H7 (cell line): ENCODE measurements at regions not wholly inside any gene's neighbourhood (a gene's known extent, or its start where the extent isn't known, plus 50 kb on each side); places are given as distances from the start of the nearest gene placed in this dataset.

Experiments used
- DNase-seq: peaks from one replicate; pipeline ENCODE4 v3.0.0; 2012
- H3K27me3 ChIP-seq: 2 replicates; pipeline ENCODE4 v1.6.0; 2011; ENCODE audit warnings: mild to moderate bottlenecking, low read length; ENCODE audit not compliant: control insufficient read depth, insufficient read depth
- H3K36me3 ChIP-seq: replicated peaks from 2 replicates; pipeline ENCODE4 v1.5.1; 2011; ENCODE audit warnings: low read length; ENCODE audit not compliant: control insufficient read depth, insufficient read depth
- H3K4me3 ChIP-seq: 2 replicates; pipeline ENCODE4 v1.5.1; 2011; ENCODE audit warnings: low read depth, mild to moderate bottlenecking, control low read depth, low read length, moderate library complexity; ENCODE audit not compliant: insufficient read depth

GRCh38 chr7:95718577-95719410, 53.6 kb upstream of the DYNC1I1 start:
- H3K36me3 ChIP-seq, result no peaks in the 10 kb centered on the region
- no peaks in the 10 kb centered on the region for H3K27me3 ChIP-seq
- DNase-seq, result no peak

DNA sequence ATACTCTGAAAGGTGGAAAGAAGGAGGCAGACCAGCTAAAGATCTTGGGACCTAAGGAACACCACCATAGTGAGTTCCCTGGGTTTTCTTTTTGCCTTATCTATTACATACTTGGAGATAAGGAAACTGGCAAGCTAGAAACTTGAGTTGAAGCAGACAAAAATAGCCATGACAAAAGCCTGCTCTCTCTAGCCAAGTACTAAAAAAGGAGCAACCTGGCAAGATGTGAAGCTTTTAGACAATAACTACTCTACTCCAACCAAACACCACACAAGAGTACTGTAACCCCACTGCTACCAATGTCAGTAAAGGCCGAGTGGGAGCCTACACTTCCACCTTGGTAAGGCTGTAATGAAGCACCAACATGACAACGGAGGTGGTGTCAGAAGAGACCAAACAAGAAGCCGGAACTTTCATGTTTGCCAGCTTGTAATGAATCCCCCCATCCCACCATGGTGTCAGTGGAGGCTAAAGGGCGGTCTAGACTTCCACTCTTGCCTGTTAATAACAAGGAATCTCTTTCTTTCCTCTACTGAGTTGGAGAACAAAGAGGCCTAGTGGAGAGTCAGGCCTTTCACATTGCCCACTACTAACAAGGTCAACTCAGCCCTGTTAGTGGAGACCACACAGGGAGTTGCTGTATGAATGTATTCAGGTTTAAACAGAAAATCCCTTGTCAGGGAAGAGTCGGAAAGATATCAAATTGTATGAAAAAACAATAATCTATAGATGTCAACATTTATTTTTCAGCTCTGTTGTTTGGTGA, 55.8 kb upstream of the DYNC1I1 start:
- no peaks in the 10 kb centered on the region for H3K36me3 ChIP-seq
- DNase-seq, result no peak
- no peak overlapping the region for H3K4me3 ChIP-seq
- H3K27me3 ChIP-seq, result no peaks in the 10 kb centered on the region

More at GRCh38 chr7:95718577-95719410, 53.6 kb upstream of the DYNC1I1 start:
- no peak overlapping the region for H3K4me3 ChIP-seq

DNA sequence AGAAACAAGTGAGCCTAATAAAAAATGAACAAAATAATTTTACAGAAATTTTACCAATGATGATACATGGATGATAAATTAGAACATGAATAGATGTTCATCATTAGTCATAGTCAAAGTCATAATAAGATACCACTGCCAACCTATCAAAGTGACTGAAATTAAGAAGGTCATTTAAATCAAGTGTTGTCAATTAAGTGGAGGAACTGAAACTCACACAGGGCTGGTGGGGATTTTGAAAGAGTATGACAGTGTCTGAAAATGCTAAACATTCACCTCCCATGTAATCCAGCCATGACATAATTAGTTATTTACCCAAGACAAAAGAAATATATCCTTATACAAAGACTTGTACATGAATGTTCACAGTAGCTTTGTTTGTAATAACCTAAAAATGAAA, 57.1 kb upstream of the DYNC1I1 start:
- no peaks in the 10 kb centered on the region for H3K36me3 ChIP-seq
- H3K4me3 ChIP-seq, result no peak overlapping the region
- H3K27me3 ChIP-seq, result no peaks in the 10 kb centered on the region
- no peak for DNase-seq

GRCh38 chr7:95710711-95711110, 61.6 kb upstream of the DYNC1I1 start:
- DNase-seq, result no peak
- Histone ChIP-seq H3K36me3 (no peaks in the 10 kb centered on the region), H3K4me3 (no peak overlapping the region), H3K27me3 (no peaks in the 10 kb centered on the region)

DNA sequence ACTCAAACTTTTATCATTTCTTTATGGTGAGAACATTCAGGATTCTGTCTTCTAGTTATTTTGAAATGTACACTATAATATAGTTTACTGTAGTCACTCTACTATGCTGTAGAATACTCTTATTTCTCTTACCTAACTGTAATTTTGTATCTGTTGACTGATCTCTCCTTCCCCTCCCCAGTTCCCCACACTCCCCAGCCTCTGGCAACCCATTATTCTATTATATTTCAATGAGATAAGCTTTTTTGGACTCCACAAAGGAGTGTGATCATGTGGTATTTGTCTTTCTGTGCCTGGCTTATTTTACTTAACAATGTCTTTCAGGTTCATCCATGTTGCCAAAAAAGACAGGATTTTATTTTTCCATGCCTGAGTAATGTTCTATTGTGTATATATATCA, 71.4 kb upstream of the DYNC1I1 start:
- no peak for DNase-seq

DNA sequence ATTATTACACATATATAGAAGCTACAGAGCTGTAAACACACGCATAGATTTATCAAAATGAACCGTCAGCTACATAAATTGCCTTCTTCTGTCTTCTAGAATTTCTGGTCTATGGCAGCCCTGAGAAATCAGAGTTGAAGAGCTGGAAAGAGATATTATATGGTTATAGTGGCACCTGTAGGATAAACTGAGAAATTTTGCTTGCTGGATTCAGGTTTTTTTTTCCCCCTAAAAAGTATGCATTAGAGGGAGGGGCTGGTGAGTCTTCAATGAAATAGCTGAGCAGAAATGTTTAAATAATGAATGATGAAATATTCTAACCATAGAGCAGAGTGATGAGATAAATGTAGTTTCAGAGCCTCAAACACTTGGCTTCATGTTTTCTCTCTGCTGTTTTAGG, 78.0 kb upstream of the DYNC1I1 start:
- Histone ChIP-seq H3K4me3 (no peak overlapping the region), H3K36me3 (no peaks in the 10 kb centered on the region), H3K27me3 (no peaks in the 10 kb centered on the region)
- DNase-seq, result no peak

More for the DNA sequence above, 71.4 kb upstream of the DYNC1I1 start:
- H3K4me3 ChIP-seq, result no peak overlapping the region
- H3K27me3 ChIP-seq, result no peaks in the 10 kb centered on the region
- no peaks in the 10 kb centered on the region for H3K36me3 ChIP-seq

DNA sequence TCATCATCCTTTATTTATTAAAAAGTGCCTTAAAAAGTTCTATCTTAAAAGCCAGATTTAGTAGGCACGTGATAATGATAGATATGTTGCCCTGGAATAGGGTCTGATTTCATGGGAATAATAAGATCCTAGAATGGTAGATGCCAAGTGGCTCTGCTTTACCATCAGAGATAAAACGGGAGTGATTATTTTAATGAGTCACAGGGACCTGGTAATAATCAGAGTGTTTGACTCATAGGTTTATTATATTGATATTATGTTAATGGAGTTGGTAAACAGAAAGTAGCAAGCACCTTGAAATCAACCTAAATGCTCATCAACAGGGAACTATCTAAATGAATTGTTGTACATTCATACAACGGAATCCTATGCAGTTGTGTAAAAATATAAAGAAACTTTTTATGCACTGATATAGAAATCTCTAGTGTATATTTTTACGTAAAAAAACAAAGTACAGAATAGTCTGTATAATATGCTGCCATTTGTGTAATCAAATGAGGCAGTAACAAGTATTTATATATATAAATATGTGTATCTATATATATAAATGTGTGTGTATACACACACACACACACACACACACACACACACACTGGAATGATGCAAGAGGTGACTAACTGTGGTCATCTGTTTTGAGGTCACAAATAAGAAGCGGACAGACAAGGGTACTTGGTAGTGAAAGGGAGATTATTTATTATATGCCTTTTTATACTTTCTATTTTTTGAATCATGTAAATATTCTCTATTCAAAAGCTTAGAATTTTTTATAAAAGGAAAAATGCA, 78.6 kb upstream of the DYNC1I1 start:
- Histone ChIP-seq H3K4me3 (no peak overlapping the region), H3K36me3 (no peaks in the 10 kb centered on the region), H3K27me3 (no peaks in the 10 kb centered on the region)
- no peak for DNase-seq

DNA sequence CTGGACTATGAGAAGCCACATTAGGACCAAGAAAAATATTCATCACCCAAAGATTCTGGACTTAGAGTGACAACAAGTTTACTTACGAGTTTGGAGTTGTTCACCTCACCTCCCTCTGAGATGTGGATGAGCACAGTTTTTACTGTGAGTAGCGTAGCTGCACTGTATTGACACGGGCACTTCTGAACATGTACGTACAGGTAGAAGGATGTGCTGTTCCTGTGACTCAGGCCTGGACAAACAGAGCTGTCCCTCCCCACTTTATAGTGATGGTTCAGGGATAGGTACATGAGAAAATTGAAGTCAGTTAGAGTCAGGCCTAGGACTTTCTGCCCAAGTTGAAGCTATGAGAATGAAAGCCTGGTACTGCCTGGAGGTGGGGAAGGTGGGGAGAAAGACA, 80.9 kb upstream of the DYNC1I1 start:
- no peak for DNase-seq
- H3K4me3 ChIP-seq, result no peak overlapping the region
- no peaks in the 10 kb centered on the region for H3K27me3 ChIP-seq
- H3K36me3 ChIP-seq, result no peaks in the 10 kb centered on the region

DNA sequence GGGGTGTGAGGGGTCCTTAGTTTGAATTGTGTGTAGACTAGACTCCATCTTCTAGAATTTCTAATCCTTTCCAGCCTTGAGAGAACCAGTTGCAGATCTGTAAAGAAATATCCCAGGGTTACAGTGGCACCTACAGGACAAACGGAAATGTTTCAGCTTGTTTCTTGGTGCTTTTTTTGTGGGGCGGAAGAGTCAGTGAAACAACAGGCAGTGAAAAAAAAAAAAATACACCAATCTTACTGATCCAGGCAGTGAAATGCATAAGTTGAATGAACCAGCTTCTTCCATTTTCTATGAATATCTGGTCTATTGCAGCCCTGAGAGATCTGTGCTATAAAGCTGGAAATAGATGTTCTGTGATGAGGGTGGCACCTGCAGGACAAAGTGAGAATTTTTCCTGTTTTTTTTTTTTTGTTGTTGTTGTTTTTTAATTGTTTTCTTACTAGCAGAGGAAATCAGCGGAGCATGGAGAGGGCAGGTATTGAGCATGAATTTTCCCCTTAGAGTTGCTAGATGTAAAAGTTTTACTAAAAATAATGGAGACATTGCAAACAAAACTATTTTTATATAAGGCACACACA, 81.9 kb upstream of the DYNC1I1 start:
- Histone ChIP-seq H3K36me3 (no peaks in the 10 kb centered on the region), H3K27me3 (no peaks in the 10 kb centered on the region), H3K4me3 (no peak overlapping the region)
- no peak for DNase-seq

- Histone ChIP-seq H3K4me3 (no peak overlapping the region), H3K27me3 (no peaks in the 10 kb centered on the region), H3K36me3 (no peaks in the 10 kb centered on the region)
- no peak for DNase-seq
Measured at GRCh38 chr7:95688931-95689495, 83.3 kb upstream of the DYNC1I1 start.

GRCh38 chr7:95687759-95688343, 84.5 kb upstream of the DYNC1I1 start:
- no peak for DNase-seq
- Histone ChIP-seq H3K4me3 (no peak overlapping the region), H3K36me3 (no peaks in the 10 kb centered on the region)

GRCh38 chr7:95686109-95686508, 86.2 kb upstream of the DYNC1I1 start:
- H3K27me3 ChIP-seq, result no peaks in the 10 kb centered on the region
- H3K36me3 ChIP-seq, result no peaks in the 10 kb centered on the region
- DNase-seq, result no peak
- H3K4me3 ChIP-seq, result no peak overlapping the region

More at GRCh38 chr7:95687759-95688343, 84.5 kb upstream of the DYNC1I1 start:
- H3K27me3 ChIP-seq, result no peaks in the 10 kb centered on the region

DNA sequence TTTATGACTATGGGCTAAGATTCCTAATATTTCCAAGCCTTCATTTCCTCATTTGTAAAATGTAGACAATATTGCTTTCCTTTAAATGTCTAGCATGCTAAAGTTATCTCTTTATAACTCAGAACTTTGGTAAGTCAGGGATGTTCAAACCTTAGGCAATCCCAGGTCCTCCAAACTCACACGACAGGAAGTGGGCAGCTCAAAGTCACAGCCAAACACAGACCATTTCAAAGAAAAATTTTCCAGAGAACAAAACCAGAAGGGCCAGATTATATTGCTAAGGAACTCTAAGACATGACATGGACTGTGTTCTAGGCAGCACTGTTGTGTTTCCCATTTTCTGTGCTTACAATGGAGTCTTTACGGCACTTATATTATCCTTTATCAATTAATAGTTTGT, 87.8 kb upstream of the DYNC1I1 start:
- Histone ChIP-seq H3K4me3 (no peak overlapping the region), H3K36me3 (no peaks in the 10 kb centered on the region), H3K27me3 (no peaks in the 10 kb centered on the region)
- no peak for DNase-seq

DNA sequence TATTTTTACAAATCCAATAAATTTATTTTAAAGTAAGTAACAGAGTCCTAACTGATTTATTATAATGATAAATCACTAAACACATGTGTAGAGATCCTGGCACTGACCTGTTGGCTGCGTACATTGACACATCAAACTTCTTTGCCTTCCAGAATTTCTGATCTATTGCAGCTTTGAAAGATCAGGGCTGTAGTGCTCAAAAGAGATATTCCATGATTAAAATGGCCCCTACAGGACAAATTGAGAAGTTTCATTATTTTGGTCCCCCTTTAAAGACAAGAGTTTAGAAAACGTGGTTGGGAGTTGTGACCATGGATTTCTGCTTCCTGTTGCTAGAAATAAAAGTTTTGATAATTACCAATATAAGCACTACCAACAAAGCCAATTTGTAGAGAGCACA, 87.7 kb upstream of the PDK4 start:
- no peaks in the 10 kb centered on the region for H3K27me3 ChIP-seq
- H3K4me3 ChIP-seq, result no peak overlapping the region
- DNase-seq, result no peak
- H3K36me3 ChIP-seq, result no peaks in the 10 kb centered on the region
